Ascending aorta (tissue), 2 donors: ENCODE measurements at regions not wholly inside any gene's neighbourhood (a gene's known extent, or its start where the extent isn't known, plus 50 kb on each side); places are given as distances from the start of the nearest gene placed in this dataset.

ENCODE experiments used
- DNase-seq, 2 donors: peaks; one replicate each; pipeline ENCODE4 v3.0.0-alpha.2; 2019; ENCODE audit warnings: low spot score in 2 of 2
- H3K27ac ChIP-seq, 2 donors: fragments of 200-600 bp; sonication (generic); one replicate each; pipeline ENCODE4 v1.5.1; 2016 to 2017; ENCODE audit warnings: mild to moderate bottlenecking in 1 of 2
- H3K27me3 ChIP-seq: fragments of 200-600 bp; sonication (generic); one replicate; pipeline ENCODE4 v1.5.1; 2017
- H3K36me3 ChIP-seq, 2 donors: fragments of 200-600 bp; sonication (generic); one replicate each; pipeline ENCODE4 v1.5.1; 2016
- H3K4me1 ChIP-seq, 2 donors: fragments of 200-600 bp; sonication (generic); one replicate each; pipeline ENCODE4 v1.5.1; 2016 to 2017; ENCODE audit warnings: mild to moderate bottlenecking in 1 of 2
- H3K4me3 ChIP-seq, 2 donors: fragments of 200-600 bp; sonication (generic); one replicate each; pipeline ENCODE4 v1.5.1; 2016 to 2017; ENCODE audit warnings: mild to moderate bottlenecking in 1 of 2
- H3K9me3 ChIP-seq, 2 donors: fragments of 200-600 bp; sonication (generic); one replicate each; pipeline ENCODE4 v1.5.1; 2016
- intact Hi-C: fragments of 100-400 bp; cut with DNase I; formaldehyde crosslinking; loops from one replicate; pipeline ENCODE4 v1.15.1; 2023
- TF ChIP-seq, protein P1 (sequence below), 3 experiments: fragments of 200-600 bp in 2 of 3; fragments of 450-650 bp in 1 of 3; sonication (generic) in 2 of 3; IDR thresholded peaks; one replicate each; pipeline ENCODE4 v1.5.1; 2016 to 2019; ENCODE audit warnings: antibody characterized with exemption in 3 of 3, mild to moderate bottlenecking in 1 of 3, moderate library complexity in 1 of 3

DNA sequence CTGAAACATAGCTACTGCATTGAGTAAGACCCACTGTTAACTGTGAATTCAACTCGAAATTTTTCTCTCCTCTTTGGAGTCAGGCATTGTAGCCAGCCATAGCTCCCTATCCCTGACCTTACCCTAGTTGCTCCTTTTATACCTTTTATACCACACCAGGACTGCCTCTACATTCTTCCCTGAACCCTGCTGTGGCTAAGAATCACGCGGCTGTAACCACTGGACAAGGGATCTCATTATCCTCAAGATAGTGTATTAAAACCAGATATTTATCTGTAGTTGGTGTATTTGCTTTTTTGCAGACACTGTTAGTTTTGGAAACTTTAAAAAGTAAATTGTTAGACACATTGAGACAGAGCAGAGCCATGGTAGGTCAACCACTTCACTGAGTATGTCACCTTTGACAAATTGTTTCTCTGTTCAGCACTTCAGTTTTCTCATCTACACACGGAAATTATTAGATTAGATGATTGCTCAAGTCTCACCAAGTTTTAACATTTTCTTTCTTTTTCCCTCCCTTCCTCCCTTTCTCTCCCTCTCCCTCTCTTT lies 136.5 kb upstream of the PRNP start:
- Histone ChIP-seq H3K36me3 (no peaks in the 10 kb centered on the region), H3K27me3 (no peaks in the 10 kb centered on the region), H3K9me3 (no peaks in the 10 kb centered on the region), H3K4me3 (no peak overlapping the region), H3K4me1 (no peaks in the 10 kb centered on the region), H3K27ac (no peak overlapping the region)
- TF ChIP-seq, protein P1, sequence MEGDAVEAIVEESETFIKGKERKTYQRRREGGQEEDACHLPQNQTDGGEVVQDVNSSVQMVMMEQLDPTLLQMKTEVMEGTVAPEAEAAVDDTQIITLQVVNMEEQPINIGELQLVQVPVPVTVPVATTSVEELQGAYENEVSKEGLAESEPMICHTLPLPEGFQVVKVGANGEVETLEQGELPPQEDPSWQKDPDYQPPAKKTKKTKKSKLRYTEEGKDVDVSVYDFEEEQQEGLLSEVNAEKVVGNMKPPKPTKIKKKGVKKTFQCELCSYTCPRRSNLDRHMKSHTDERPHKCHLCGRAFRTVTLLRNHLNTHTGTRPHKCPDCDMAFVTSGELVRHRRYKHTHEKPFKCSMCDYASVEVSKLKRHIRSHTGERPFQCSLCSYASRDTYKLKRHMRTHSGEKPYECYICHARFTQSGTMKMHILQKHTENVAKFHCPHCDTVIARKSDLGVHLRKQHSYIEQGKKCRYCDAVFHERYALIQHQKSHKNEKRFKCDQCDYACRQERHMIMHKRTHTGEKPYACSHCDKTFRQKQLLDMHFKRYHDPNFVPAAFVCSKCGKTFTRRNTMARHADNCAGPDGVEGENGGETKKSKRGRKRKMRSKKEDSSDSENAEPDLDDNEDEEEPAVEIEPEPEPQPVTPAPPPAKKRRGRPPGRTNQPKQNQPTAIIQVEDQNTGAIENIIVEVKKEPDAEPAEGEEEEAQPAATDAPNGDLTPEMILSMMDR (IDR thresholded peaks at IDR 0.05): no peak
- DNase-seq: no peak
- intact Hi-C loops: no loop called here

DNA sequence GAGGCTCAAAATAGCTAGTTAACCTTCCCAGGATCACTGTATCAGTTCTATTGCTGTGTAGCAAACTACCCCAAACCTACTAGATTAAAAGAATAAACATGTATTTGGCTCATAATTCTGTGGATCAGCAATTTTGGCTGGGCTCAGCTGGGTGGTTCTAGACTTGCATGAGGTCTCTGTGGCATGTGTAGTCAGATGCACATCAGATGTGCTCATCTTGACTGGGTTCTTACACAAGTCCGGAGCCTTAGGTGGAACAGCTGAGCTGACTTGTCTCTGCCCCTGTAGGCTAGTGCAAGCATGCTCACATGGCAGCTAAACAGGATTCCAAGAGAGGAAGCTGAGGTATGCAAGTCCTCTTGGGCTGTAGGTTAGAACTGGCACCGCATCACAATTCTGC lies 137.7 kb upstream of the PRNP start:
- Histone ChIP-seq H3K27me3 (no peaks in the 10 kb centered on the region), H3K4me1 (no peaks in the 10 kb centered on the region), H3K9me3 (no peaks in the 10 kb centered on the region), H3K36me3 (no peaks in the 10 kb centered on the region), H3K27ac (no peak overlapping the region), H3K4me3 (no peak overlapping the region)
- intact Hi-C loops: no loop called here
- no peak for DNase-seq
- TF ChIP-seq, protein P1 (IDR thresholded peaks at IDR 0.05): no peak

DNA sequence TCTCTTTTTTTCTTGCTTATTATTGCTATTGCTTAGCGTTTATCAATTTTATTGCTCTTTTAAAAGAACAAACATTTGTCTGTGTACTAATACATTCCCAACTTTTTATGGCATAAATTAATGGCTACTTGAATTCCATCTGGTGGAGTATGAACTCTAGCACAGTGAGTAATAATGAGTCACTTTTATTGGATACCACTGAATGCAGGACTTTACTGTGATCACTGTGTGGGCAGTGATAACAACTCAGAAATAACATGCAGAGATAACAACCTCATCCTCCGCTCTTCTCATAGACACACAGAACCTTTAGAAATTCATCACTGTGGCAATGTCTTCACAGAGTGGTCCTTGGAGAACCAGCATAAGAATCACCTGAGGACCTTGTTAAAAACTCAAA lies 139.5 kb upstream of the PRNP start:
- H3K4me3 ChIP-seq: no peak overlapping the region
- H3K4me1 ChIP-seq: no peaks in the 10 kb centered on the region
- no peaks in the 10 kb centered on the region for H3K27me3 ChIP-seq
- DNase-seq: no peak
- H3K27ac ChIP-seq: no peak overlapping the region
- intact Hi-C loops: no loop called here
- H3K9me3 ChIP-seq: no peaks in the 10 kb centered on the region
- H3K36me3 ChIP-seq: no peaks in the 10 kb centered on the region
- TF ChIP-seq, protein P1 (IDR thresholded peaks at IDR 0.05): no peak

DNA sequence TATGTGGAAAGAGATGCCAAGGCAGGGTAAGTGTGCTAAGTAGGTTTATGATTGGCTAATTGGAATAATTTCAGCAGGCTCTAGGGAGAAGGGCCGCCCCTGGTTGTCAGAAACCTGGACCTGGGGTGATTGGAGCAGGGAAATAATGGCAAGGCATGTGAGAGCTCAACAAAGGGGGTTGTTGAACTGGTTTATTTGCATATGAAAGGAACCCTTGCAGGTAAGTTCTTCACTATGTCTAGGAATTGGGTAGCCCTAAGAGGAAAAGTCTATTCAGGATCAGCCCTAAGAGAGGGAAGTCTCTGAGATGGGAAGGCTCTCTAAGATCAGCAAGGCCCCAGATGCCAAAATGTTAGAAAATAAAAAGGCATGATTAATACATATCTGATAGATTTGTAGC lies 139.9 kb upstream of the PRNP start:
- TF ChIP-seq, protein P1 (IDR thresholded peaks at IDR 0.05): no peak
- Histone ChIP-seq H3K4me1 (no peaks in the 10 kb centered on the region), H3K4me3 (no peak overlapping the region), H3K9me3 (no peaks in the 10 kb centered on the region), H3K36me3 (no peaks in the 10 kb centered on the region), H3K27ac (no peak overlapping the region), H3K27me3 (no peaks in the 10 kb centered on the region)
- intact Hi-C loops: no loop called here
- no peak for DNase-seq

DNA sequence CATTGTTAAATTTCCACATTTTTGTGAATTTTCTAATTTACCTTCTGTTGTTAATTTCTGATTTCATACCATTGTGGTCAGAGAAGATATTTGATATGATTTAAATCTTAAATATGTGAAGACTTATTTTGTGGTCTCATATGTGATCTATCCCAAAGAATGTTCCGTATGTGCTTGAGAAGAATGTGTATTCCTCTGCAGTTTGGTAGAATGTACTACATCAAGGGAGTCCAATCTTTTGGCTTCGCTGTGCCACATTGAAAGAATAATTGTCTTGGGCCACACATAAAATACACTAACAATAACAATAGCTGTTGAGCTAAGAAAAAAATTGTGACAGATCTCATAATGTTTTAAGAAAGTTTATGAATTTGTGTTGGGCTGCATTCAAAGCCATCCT lies 140.7 kb upstream of the PRNP start:
- Histone ChIP-seq H3K4me1 (no peaks in the 10 kb centered on the region), H3K36me3 (no peaks in the 10 kb centered on the region), H3K9me3 (no peaks in the 10 kb centered on the region), H3K4me3 (no peak overlapping the region), H3K27me3 (no peaks in the 10 kb centered on the region), H3K27ac (no peak overlapping the region)
- DNase-seq: no peak
- TF ChIP-seq, protein P1 (IDR thresholded peaks at IDR 0.05): no peak
- intact Hi-C loops: no loop called here

DNA sequence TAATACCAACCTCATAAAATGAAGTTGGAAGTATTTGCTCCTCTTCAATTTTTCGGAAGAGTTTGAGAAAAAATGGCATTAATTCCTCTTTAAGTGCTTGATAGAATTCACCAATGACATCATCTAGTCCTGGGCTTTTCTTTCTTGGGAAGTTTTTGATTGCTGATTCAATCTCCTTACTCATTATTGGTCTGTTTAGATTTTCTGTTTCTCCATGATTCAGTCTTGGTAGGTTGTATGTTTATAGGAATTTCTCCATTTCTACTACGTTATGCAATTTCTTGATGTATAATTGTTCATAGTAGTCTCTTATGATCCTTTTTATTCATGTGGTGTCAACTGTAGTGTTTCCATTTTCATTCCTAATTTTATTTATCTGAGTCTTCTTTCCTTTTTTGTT lies 141.5 kb upstream of the PRNP start:
- intact Hi-C loops: no loop called here
- Histone ChIP-seq H3K36me3 (no peaks in the 10 kb centered on the region), H3K27ac (no peak overlapping the region), H3K4me3 (no peak overlapping the region), H3K9me3 (no peaks in the 10 kb centered on the region), H3K4me1 (no peaks in the 10 kb centered on the region), H3K27me3 (no peaks in the 10 kb centered on the region)
- TF ChIP-seq, protein P1 (IDR thresholded peaks at IDR 0.05): no peak
- no peak for DNase-seq
